ENCODE measurements at regions not wholly inside any gene's neighbourhood (a gene's known extent, or its start where the extent isn't known, plus 50 kb on each side); places are given as distances from the start of the nearest gene placed in this dataset.
A peak's percentile ranks its signal among the peaks of the same experiment; 100 is the strongest.
"Not testable (repeated sequence)": the region's sequence is repeated elsewhere in the genome, so short reads cannot be mapped to it uniquely, and the experiment has no call there.

DNA sequence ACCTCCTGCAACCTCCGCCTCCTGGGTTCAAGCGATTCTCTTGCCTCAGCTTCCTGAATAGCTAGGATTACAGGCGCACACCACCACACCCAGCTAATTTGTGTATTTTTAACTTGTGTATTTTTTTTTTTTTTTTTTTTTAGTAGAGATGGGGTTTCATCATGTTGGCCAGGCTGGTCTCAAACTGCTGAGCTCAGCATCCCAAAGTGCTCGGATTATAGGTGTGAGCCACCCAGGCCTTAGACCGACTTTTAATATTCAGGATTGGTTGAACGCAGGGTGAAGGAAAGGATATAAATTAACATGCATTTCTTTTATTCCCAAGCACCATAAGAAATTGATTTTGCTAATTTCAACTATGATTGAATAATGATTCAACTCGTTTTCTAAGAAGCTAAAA, 798.6 kb downstream of the GATA3 start:
- Mint-ChIP-seq H3K27ac (no peak overlapping the region), H3K4me3 (no peak overlapping the region), H3K27me3 (no peaks in the 10 kb centered on the region), H3K4me1 (no peaks in the 10 kb centered on the region), H3K9me3 (no peaks in the 10 kb centered on the region)
- DNase-seq (no peak), ATAC-seq (no peak)

DNA sequence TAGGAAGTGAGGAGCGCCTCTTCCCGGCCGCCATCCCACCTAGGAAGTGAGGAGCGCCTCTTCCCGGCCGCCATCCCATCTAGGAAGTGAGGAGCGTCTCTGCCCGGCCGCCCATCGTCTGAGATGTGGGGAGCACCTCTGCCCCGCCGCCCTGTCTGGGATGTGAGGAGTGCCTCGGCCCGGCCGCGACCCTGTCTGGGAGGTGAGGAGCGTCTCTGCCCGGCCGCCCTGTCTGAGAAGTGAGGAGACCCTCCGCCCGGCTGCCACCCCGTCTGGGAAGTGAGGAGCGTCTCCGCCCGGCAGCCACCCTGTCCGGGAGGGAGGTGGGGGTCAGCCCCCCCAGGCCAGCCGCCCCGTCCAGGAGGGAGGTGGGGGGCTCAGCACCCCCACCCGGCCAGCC, 814.4 kb downstream of the GATA3 start:
- H3K4me1 Mint-ChIP-seq, H3K27me3 Mint-ChIP-seq, H3K27ac Mint-ChIP-seq, DNase-seq, H3K9me3 Mint-ChIP-seq, ATAC-seq, H3K4me3 Mint-ChIP-seq: not testable (repeated sequence)

DNA sequence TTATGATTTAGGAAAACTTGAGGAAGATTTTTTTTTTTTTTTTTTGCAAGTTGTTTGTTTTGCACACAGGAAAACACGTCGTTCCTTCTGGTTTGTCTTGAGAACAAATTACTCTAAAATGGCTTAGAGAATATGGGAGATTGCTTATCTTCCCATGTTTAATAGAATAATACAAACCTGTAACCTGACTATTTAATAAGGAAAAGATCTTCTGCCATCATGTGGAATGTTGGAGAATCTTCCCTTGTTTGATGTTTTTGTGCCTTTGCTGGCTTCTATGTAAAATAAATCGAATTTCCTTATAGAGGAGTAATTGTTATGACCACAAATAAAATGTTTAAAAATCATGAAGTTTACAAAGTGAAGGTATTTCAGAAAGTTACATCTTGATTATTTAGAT, 818.8 kb downstream of the GATA3 start:
- ATAC-seq (no peak), DNase-seq (no peak)
- no peak overlapping the region for H3K4me3 Mint-ChIP-seq
- no peaks in the 10 kb centered on the region for H3K9me3 Mint-ChIP-seq
- H3K27ac Mint-ChIP-seq: no peak overlapping the region
- no peaks in the 10 kb centered on the region for H3K4me1 Mint-ChIP-seq
- no peaks in the 10 kb centered on the region for H3K27me3 Mint-ChIP-seq

GRCh38 chr10:8874268-8874667, 819.8 kb downstream of the GATA3 start:
- no peaks in the 10 kb centered on the region for H3K4me1 Mint-ChIP-seq
- no peaks in the 10 kb centered on the region for H3K9me3 Mint-ChIP-seq
- no peaks in the 10 kb centered on the region for H3K27me3 Mint-ChIP-seq
- H3K4me3 Mint-ChIP-seq: no peak overlapping the region
- H3K27ac Mint-ChIP-seq: no peak overlapping the region
- ATAC-seq: no peak
- DNase-seq: no peak

DNA sequence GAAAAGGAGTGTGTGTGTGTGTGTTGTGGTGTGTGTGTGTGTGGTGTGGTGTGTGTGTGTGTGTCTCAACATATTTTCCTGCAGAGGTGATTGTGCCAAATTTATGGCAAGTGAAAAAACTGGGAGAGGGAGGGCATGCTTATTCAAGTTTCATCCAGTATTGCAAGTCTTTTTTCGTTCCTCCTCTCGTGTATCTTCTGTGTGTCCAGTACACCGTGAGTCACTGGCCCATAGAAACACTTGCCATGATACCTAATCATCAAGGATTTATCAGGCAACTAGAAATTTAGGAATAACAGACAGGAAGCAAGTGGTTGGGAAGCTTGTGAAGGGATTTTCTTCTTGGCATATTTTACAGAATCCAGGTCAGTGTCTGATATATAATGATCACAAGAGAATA, 820.5 kb downstream of the GATA3 start:
- no peak overlapping the region for H3K4me3 Mint-ChIP-seq
- ATAC-seq (no peak), DNase-seq (no peak)
- no peaks in the 10 kb centered on the region for H3K9me3 Mint-ChIP-seq
- H3K27ac Mint-ChIP-seq: no peak overlapping the region
- no peaks in the 10 kb centered on the region for H3K4me1 Mint-ChIP-seq
- H3K27me3 Mint-ChIP-seq: no peaks in the 10 kb centered on the region

- Mint-ChIP-seq H3K4me3 (no peak overlapping the region), H3K4me1 (no peaks in the 10 kb centered on the region), H3K27me3 (no peaks in the 10 kb centered on the region), H3K27ac (no peak overlapping the region), H3K9me3 (no peaks in the 10 kb centered on the region)
- DNase-seq (no peak), ATAC-seq (no peak)
Measured at GRCh38 chr10:8876171-8876570, 821.7 kb downstream of the GATA3 start.

DNA sequence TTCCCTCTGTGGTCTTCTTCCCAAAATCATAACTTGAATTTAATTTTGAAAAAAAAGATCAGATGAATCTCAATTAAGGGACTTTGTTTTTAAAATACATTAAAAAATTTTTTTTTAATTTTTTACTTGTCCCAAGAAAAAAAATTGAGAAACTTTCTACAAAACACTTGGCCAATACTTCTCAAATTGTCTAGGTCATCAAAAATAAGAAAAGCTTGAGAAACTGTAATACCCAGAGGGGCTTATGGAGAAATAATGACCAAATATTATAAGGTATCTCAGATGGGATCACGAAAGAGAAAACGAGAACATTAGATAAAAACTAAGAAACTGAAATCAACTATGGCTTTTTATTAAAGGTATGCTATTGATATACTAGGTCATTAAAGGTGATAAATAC, 835.0 kb downstream of the GATA3 start:
- DNase-seq (no peak), ATAC-seq (no peak)
- H3K27ac Mint-ChIP-seq: no peak overlapping the region
- peaks cover 3 to 8% of the 10 kb centered on the region in 2 donors for H3K9me3 Mint-ChIP-seq
- H3K4me3 Mint-ChIP-seq: no peak overlapping the region
- H3K27me3 Mint-ChIP-seq: no peaks in the 10 kb centered on the region
- H3K4me1 Mint-ChIP-seq: peaks cover 30% of the 10 kb centered on the region

DNA sequence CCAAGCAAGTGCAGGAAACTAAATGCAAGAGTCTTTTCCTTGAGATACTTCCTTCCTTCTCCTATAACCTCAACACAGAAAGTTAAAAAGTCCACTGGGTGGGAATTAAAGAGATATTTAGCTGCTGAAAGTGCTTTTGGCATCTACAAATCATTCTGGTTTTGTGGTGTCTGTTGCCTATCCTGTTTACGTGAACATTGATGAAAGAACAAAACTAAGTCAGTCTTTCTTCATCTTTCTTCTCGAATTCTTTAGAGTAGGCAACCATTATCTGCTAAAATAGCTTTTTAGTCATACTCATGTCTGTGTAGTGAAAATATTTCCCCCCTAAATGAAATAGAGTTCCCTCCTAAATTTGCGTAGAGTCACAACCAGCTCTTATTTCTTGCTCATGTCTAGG, 838.6 kb downstream of the GATA3 start:
- H3K27ac Mint-ChIP-seq: peak overlapping the region in 1 of 2 donors; percentile 28
- H3K27me3 Mint-ChIP-seq: no peaks in the 10 kb centered on the region
- no peak for DNase-seq
- no peak for ATAC-seq
- no peaks in the 10 kb centered on the region for H3K9me3 Mint-ChIP-seq
- H3K4me1 Mint-ChIP-seq: peaks cover 30% of the 10 kb centered on the region
- H3K4me3 Mint-ChIP-seq: no peak overlapping the region

- Mint-ChIP-seq H3K27ac (no peak overlapping the region), H3K9me3 (no peaks in the 10 kb centered on the region), H3K4me1 (peaks cover 30% of the 10 kb centered on the region), H3K27me3 (no peaks in the 10 kb centered on the region), H3K4me3 (no peak overlapping the region)
- no peak for DNase-seq
- ATAC-seq: no peak
Measured at GRCh38 chr10:8894148-8894547, 839.7 kb downstream of the GATA3 start.

- H3K9me3 Mint-ChIP-seq: no peaks in the 10 kb centered on the region
- H3K4me1 Mint-ChIP-seq: peaks cover 17% of the 10 kb centered on the region
- H3K4me3 Mint-ChIP-seq: no peak overlapping the region
- DNase-seq: no peak
- no peaks in the 10 kb centered on the region for H3K27me3 Mint-ChIP-seq
- no peak overlapping the region for H3K27ac Mint-ChIP-seq
- no peak for ATAC-seq
Measured at GRCh38 chr10:8897769-8898168, 843.3 kb downstream of the GATA3 start.

DNA sequence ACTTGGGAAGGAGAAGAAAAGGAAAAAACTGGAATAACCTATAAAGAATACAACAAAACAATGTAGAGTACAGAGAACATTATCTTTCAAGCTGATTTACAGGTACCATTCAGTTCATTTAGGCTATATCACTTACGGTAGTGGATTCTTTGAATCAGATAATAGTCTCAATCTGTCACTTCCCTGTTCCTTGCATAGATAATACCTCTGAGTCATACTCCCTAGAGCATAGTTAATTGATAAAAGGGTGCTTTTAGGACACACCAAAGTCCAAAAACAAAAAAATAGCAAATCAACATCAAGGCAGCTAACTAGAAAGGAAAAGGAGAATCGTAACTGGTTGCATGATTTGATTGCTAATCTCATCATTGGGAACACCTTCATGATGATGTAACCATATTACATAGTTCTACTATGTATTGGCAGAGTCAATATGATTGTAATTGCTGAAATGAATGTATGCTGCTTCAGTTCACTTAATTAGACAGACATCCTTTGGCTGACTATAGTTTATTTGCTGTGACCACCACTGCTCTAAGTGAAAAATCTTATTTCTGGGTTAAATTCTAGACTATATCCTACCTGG, 844.4 kb downstream of the GATA3 start:
- no peak for ATAC-seq
- no peak overlapping the region for H3K4me3 Mint-ChIP-seq

DNA sequence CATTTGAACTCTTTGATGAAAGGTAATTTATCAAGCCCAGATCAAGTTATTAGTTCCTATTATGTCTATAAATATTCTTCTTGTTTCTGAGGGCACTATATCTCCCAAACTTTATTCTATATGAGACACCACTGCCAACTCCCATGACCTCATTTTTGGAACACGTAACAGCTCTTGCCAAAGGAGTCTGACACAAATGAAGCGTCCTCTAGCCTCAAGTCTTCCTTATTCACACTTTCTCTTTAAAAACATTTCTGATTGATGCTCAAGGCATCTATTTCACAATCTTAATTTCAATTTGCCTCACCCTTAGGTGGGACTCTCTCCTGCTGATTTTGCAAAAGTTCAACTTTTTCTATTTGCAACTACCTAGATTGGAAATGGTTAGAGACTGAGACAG, 848.4 kb downstream of the GATA3 start:
- H3K27ac Mint-ChIP-seq: no peak overlapping the region
- DNase-seq (no peak), ATAC-seq (no peak)
- H3K27me3 Mint-ChIP-seq: no peaks in the 10 kb centered on the region
- H3K4me1 Mint-ChIP-seq: no peaks in the 10 kb centered on the region
- peaks cover 0 to 6% of the 10 kb centered on the region in 2 donors for H3K9me3 Mint-ChIP-seq
- no peak overlapping the region for H3K4me3 Mint-ChIP-seq

More for the DNA sequence above, 844.4 kb downstream of the GATA3 start:
- Mint-ChIP-seq H3K4me1 (peaks cover 6% of the 10 kb centered on the region), H3K9me3 (no peaks in the 10 kb centered on the region), H3K27me3 (no peaks in the 10 kb centered on the region), H3K27ac (no peak overlapping the region)
- no peak for DNase-seq

DNA sequence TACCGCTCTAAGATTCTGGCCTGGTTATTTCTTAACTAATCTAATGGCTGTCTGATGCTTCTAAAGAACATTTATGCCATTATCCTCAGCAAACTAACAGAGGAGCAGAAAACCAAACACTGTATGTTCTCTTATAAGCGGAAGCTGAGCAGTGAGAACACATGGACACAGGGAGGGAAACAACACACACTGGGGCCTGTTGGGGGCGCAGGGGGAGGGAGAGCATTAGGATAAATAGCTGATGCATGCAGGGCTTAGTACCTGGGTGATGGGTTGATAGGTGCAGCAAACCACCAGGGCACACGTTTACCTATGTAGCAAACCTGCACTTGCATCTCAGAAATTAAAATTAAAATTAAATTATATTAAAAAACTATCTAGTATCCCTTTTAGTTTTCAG, 853.5 kb downstream of the GATA3 start:
- no peak for DNase-seq
- no peak for ATAC-seq
- Mint-ChIP-seq H3K4me1 (peaks cover 5% of the 10 kb centered on the region), H3K27me3 (no peaks in the 10 kb centered on the region), H3K4me3 (no peak overlapping the region), H3K27ac (no peak overlapping the region), H3K9me3 (peaks cover 0 to 6% of the 10 kb centered on the region in 2 donors)

DNA sequence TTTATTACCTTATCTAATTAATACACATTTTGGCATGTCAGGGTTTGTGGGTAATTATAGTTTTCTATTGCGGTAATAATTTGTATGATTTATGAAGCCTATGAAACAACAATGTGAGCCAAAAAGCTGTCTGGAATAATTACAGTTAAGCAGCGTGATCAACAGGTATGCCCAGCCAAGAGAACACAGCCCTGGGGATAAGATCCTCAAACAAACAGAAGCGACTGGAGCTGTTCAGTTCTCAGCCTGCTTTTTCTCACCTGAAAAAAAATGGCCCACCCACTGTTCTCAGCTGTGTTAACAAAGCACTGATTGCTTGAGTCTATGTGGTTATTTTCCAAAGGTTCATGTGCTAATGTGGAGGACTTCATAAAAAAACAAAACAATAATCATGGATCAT, 855.8 kb downstream of the GATA3 start:
- H3K27ac Mint-ChIP-seq: no peak overlapping the region
- peaks cover 0 to 10% of the 10 kb centered on the region in 2 donors for H3K9me3 Mint-ChIP-seq
- H3K4me1 Mint-ChIP-seq: peaks cover 5% of the 10 kb centered on the region
- DNase-seq (no peak), ATAC-seq (no peak)
- no peak overlapping the region for H3K4me3 Mint-ChIP-seq
- no peaks in the 10 kb centered on the region for H3K27me3 Mint-ChIP-seq

DNA sequence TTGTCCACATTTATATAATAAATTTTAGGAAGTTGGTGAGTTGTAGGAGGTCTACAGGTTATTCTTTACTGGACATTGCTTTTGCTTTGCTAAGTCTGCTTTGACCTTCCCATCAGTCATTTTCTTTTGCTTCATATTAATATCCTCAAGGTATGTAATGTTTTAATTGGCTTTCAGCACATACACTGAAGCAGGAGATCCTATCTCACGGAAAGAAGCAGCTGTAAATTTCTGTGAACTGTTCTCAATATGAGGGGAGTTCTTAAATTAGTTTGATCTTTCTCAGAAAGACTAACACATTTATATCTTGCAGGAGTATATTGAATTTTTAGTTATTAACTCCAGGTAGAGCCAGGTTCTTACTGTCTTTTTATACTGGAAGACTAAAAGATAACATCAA, 856.5 kb downstream of the GATA3 start:
- no peaks in the 10 kb centered on the region for H3K27me3 Mint-ChIP-seq
- no peak for DNase-seq
- H3K4me1 Mint-ChIP-seq: peaks cover 5% of the 10 kb centered on the region
- H3K27ac Mint-ChIP-seq: no peak overlapping the region
- ATAC-seq: no peak
- H3K9me3 Mint-ChIP-seq: peaks cover 0 to 7% of the 10 kb centered on the region in 2 donors
- no peak overlapping the region for H3K4me3 Mint-ChIP-seq

DNA sequence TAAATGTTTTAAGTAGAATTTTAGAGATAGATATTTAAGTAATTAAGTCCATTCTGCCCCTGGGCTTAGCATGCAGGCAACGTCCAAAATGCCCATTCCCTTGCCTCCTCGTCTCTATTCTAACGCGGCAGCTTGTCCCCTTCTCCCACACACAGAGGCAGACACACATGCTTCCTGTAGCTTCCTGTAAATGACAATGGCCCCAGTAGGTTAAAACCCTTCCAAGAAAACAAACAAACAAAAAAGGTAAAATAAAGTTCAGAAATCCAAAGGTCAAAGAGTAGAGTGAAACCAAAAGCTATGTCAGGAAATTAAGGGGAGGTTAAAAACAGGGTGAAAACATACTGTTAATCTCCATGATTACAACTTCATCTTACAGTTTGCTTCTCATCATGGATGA, 857.6 kb downstream of the GATA3 start:
- Mint-ChIP-seq H3K9me3 (peaks cover 0 to 7% of the 10 kb centered on the region in 2 donors), H3K27ac (no peak overlapping the region), H3K27me3 (no peaks in the 10 kb centered on the region), H3K4me3 (no peak overlapping the region), H3K4me1 (peaks cover 5% of the 10 kb centered on the region)
- no peak for ATAC-seq
- DNase-seq: no peak

GRCh38 chr10:8913720-8914119, 859.2 kb downstream of the GATA3 start:
- Mint-ChIP-seq H3K4me1 (peaks cover 5% of the 10 kb centered on the region), H3K27ac (no peak overlapping the region), H3K27me3 (no peaks in the 10 kb centered on the region), H3K9me3 (peaks cover 7 to 8% of the 10 kb centered on the region in 2 donors), H3K4me3 (no peak overlapping the region)
- DNase-seq (no peak), ATAC-seq (no peak)
